RPMI8226 (cell line): ENCODE measurements at regions not wholly inside any gene's neighbourhood (a gene's known extent, or its start where the extent isn't known, plus 50 kb on each side); places are given as distances from the start of the nearest gene placed in this dataset.
"Not testable (repeated sequence)": the region's sequence is repeated elsewhere in the genome, so short reads cannot be mapped to it uniquely, and the experiment has no call there.

Experiments used
- DNase-seq: peaks from one replicate; pipeline ENCODE4 v3.0.0-alpha.2; 2015

- DNase-seq, result no peak
Observed at GRCh38 chr5:167051402-167051768, 1240.1 kb upstream of the WWC1 start.

- DNase-seq, result no peak
Observed at GRCh38 chr5:167052791-167053190, 1238.7 kb upstream of the WWC1 start.

DNA sequence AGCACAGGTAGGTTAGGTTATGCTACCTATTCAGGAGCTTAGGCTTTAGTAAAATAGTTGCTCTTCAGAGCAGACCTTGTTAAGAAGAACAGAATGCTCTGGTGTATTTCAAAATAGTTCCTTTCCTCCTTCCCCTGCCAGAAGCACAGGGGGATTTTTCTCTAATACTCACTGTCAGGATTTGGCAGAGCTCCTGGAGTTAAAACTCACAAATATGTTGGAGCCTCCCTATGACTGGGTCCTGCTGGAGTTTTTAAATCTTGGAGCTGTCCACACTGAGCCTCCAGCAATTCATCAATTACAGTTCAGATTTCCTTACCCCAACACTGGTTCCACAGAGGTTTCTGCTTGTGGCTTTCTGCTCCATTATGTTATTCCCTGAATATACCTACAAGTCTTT lies 1233.8 kb upstream of the WWC1 start:
- no peak for DNase-seq

- no peak for DNase-seq
Observed at GRCh38 chr5:167061695-167062094, 1229.8 kb upstream of the WWC1 start.

DNA sequence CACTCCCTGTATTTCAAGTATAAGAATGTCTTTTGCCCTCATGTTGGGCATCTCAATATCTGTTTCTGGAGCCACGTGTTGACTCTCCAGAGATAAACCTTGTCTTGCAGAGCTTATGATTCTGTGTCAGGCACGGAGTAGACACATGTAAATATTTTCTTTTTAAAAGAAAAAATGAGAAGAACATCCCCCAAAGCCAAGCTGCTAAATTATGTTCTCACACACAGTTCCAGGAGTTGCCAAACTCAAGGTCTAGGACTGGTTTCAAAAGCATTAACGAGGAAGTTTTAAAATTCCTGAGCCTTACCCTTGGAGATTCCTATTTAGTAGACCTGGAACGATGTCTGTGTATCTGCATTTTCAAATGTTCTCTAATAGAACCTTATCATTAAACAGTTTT lies 1228.3 kb upstream of the WWC1 start:
- no peak for DNase-seq

DNA sequence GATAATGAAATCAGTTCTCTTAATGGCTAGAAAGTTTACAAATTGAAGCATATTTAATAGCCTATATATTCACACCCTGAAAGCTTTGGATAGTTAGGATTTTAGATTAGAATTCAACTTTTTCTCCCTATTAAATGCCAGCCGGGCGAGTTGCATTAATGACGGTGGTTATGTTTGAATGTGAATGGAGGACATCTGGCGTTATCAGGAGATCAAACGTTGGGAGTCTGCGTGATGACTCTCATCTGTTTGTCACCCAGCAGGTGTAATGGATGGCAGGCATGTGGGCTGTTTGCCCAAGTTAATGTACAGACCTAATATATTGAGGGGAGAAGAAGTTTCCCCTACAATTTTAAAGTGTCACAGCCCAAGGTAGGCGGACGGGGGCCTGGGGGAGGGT lies 1227.7 kb upstream of the WWC1 start:
- DNase-seq, result no peak

- DNase-seq, result no peak
Observed at GRCh38 chr5:167064198-167064776, 1227.2 kb upstream of the WWC1 start.

DNA sequence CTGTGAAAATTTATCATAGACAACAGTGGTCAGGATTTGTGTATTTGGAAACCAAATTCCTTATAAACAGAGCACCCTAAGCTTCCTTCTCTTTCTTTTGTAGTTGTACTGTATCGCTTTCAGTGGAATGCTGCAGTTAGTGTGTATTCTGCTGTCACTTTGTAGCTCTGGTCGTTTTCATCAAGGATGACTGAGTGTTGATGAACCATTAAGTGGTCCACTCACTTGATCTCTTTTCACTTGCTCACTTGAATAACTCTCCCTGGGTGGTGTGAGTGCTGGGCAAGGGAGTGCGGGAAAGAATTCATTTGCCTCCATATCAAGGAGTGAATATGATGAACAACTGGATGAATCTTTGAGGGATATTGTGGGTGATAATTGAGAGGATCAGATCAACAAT lies 1225.7 kb upstream of the WWC1 start:
- DNase-seq, result no peak

DNA sequence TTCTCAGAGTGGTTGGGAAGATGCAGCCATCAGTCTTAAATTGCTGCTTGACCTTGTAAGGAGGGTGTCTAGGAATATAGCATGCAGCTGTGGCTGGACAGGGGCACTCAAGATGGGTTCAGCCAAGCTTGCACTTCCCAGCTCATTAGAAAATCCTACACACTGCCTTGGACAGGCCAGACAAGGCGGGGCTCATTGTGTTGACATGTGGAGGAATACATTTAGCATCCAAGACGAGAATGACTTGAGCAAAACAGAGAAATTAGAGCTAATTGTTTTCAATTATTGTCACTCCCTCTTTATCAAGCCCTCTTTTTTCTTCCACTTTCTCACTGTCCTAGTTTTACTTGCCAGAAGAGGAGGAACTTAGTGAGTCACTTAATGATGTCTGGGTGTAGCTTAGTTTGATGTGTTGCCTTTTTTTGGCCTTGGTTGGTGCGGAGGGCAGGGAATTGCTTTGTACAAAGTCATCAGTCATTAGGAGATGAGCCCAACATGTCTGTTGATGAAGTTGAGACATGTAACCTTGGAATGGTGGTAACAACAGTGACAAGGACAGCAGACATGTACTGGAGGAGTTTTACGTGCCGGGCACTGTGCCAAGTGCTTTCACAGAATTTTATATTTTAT lies 1219.3 kb upstream of the WWC1 start:
- DNase-seq, result no peak

- no peak for DNase-seq
Observed at GRCh38 chr5:167081561-167081960, 1209.9 kb upstream of the WWC1 start.

GRCh38 chr5:167096816-167097215 lies 1194.6 kb upstream of the WWC1 start:
- no peak for DNase-seq

DNA sequence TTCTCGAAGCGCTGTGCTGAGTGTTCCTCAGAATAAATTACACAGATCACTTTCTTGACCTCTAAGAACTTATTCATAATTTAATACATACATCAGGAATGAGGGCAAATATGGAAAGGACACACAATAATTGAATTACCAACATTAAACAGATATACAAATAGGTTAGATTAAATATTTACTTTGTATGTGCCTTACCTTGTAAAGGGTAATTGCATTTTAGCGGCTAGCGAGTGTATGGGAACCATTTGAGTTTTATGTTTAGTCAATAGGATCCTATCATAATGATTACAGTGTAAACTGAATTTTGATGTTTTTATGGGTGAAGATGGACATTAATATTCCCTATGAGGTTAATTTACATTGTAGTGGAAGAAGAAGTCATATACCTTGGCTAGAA lies 1187.1 kb upstream of the WWC1 start:
- no peak for DNase-seq

DNA sequence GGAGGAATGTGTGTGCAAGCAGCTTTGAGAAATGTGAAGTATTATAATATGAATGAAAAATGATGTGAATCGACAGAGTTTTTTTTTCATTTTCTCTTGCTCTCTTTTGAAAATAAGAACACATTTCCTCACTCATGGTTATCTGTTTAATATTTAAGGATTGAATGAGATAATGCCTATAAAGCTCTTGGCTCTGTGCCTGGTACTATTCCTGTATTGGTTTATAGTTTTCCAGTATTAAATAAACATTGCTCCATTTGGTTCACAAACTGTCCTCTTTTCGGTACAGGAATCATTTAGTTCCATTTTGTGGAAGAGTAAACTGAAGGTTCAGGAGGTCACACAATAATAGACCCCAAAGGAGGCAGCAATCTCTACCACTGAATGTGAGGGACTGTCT lies 1185.5 kb upstream of the WWC1 start:
- DNase-seq, result no peak

- DNase-seq, result no peak
Observed at GRCh38 chr5:167107684-167108083, 1183.8 kb upstream of the WWC1 start.

GRCh38 chr5:167108266-167108665 lies 1183.2 kb upstream of the WWC1 start:
- DNase-seq, result not testable (repeated sequence)

GRCh38 chr5:167112556-167112955 lies 1178.9 kb upstream of the WWC1 start:
- no peak for DNase-seq

DNA sequence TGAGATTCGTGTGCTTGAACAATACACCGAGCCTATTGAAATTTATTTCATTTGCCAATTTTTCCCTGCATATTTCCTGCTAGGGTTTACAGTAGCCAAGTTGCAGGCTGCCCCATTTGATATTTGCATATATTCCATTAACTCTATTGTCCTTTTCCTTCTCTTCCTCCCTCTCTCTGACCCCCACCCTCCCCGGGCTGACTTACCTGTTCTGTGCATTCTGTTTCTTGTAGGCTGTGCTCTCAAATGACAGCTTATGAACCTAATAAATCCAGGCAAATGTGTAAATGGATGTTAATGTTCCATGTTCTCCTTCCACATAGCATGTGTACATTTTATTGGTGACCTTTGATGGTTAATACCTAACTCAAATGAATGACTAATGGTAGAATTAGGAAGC lies 1169.2 kb upstream of the WWC1 start:
- no peak for DNase-seq

- no peak for DNase-seq
Observed at GRCh38 chr5:167123126-167123525, 1168.3 kb upstream of the WWC1 start.

DNA sequence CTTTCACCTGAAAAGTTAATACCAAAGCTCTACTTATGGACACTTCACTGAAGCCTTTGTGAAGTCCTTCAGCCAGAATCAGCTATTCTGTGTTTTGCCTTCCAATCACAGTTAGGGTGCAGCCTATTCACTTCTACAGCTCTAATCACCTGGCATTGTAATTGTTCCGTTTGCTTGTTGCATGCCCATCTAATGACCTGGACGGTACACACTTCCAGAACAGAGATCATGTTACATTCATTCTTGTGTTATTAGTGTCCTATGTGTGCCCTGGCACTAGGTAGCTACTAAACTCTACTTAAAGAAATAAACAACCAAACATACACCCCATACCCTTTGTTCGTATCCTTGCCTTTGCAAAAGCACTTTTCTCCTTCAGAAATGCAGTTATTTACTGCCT lies 1162.9 kb upstream of the WWC1 start:
- DNase-seq, result no peak

- DNase-seq, result no peak
Observed at GRCh38 chr5:167140548-167141291, 1150.7 kb upstream of the WWC1 start.

DNA sequence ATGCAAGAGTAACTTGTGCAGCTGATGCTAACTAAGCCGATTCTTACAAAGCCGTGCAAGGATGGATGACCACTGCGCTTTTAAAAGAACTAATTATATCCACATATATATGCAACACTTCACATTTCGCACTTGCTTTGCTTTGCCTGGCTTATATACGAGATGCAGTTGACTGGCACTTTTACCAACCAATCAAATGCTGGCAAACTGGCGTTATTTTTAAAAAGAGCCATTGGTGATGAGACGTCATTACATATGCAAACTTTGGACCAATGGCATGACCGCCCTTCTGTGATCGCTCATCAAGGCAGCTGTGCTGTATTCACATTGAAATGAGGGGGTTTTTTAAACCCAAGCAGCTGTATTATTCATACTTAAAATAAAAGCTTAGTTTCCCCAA lies 1147.7 kb upstream of the WWC1 start:
- no peak for DNase-seq

- DNase-seq, result no peak
Observed at GRCh38 chr5:167145841-167146240, 1145.6 kb upstream of the WWC1 start.

DNA sequence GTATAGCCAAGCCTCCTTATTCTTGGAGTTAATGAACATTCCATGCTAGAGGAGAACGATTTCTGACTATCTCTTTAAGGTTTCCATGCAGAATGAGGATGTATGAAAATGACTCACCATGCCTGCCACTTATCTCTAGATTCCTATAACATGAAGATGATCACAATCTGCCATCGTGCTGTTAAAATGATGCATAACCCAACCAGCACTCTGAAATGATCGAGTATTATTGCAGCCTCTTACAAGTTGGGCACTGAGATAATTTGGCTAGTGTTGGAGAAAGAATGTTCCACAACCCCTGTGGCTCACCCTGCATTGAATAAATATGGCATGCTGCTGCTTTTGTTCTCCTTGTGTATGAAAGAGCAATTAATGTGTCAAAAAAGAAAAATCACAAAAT lies 1143.6 kb upstream of the WWC1 start:
- DNase-seq, result no peak

- DNase-seq, result no peak
Observed at GRCh38 chr5:167150661-167151060, 1140.8 kb upstream of the WWC1 start.

DNA sequence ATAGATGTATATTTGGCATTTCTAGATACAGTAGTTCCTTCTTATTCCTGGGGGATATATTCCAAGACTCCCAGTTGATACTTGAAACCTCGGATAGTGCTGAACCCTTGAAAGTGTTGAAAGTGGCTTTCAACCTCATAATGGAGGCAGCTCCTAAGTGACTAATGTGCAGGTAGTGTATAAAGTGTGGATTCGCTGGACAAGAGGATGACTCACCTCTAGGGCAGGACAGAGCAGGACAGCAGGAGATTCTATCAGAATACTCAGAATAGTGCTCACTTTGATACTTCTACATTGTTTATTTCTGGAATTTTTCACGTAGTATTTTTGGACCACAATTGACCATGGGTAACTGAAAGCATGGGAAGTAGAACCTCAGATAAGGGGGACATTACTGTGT lies 1138.9 kb upstream of the WWC1 start:
- DNase-seq, result no peak
